Caco-2 (cell line): ENCODE measurements at regions not wholly inside any gene's neighbourhood (a gene's known extent, or its start where the extent isn't known, plus 50 kb on each side); places are given as distances from the start of the nearest gene placed in this dataset.

Source experiments
- BruUV-seq: library from RNA; stranded (reverse); fragments of 400-500 nt; replicated peaks from 2 replicates; lab custom pipeline; 2021; lab: Mats Ljungman, UMichigan
- CTCF ChIA-PET: fragments of 300-600 bp; sonication (Branson Sonifier 250); formaldehyde crosslinking; loops from one replicate; lab custom pipeline; 2022; ENCODE audit warnings: antibody characterized with exemption; lab: Charles Lee
- POLR2A ChIA-PET: fragments of 300-600 bp; sonication (Branson Sonifier 250); formaldehyde crosslinking; loops from one replicate; lab custom pipeline; 2022; ENCODE audit warnings: antibody characterized with exemption; lab: Charles Lee
- DNase-seq, 2 experiments: peaks; one replicate each; pipeline versions ENCODE4 v3.0.0 to v3.0.0-alpha.2; 2020 to 2022
- H3K27me3 ChIP-seq: replicated peaks from 2 replicates; pipeline ENCODE4 v1.6.0; 2011; ENCODE audit warnings: low read length; ENCODE audit not compliant: control insufficient read depth, insufficient read depth
- H3K36me3 ChIP-seq: 2 replicates; pipeline ENCODE4 v1.5.1; 2011; ENCODE audit warnings: low read length; ENCODE audit not compliant: control insufficient read depth, insufficient read depth
- H3K4me1 ChIP-seq: fragments of 250-450 bp; sonication (Bioruptor Pico); 2 replicates; pipeline ENCODE4 v1.5.1; 2020; ENCODE audit warnings: mild to moderate bottlenecking
- H3K4me3 ChIP-seq: 2 replicates; pipeline ENCODE4 v1.5.1; 2011; ENCODE audit warnings: low read depth, mild to moderate bottlenecking, control low read depth, low read length
- H3K9me3 ChIP-seq: fragments of 250-450 bp; sonication (Bioruptor Pico); 2 replicates; pipeline ENCODE4 v1.5.1; 2020; ENCODE audit warnings: mild to moderate bottlenecking, moderate library complexity
- H3K27ac Mint-ChIP-seq: one replicate; pipeline ENCODE4 v1.8.0; 2022; ENCODE audit warnings: mixed read lengths; ENCODE audit not compliant: unreplicated experiment
- H3K27me3 Mint-ChIP-seq: one replicate; pipeline ENCODE4 v1.8.0; 2022; ENCODE audit warnings: mixed read lengths; ENCODE audit not compliant: insufficient read depth, unreplicated experiment
- H3K36me3 Mint-ChIP-seq: one replicate; pipeline ENCODE4 v1.8.0; 2022; ENCODE audit warnings: mild to moderate bottlenecking, mixed read lengths; ENCODE audit not compliant: insufficient read depth, unreplicated experiment
- H3K4me1 Mint-ChIP-seq: one replicate; pipeline ENCODE4 v1.8.0; 2022; ENCODE audit warnings: low read depth, mixed read lengths; ENCODE audit not compliant: unreplicated experiment
- H3K4me3 Mint-ChIP-seq: one replicate; pipeline ENCODE4 v1.8.0; 2022; ENCODE audit warnings: mild to moderate bottlenecking, moderate library complexity, mixed read lengths; ENCODE audit not compliant: unreplicated experiment
- H3K9me3 Mint-ChIP-seq: one replicate; pipeline ENCODE4 v1.8.0; 2022; ENCODE audit warnings: mixed read lengths; ENCODE audit not compliant: unreplicated experiment
- intact Hi-C: fragments of 100-400 bp; cut with micrococcal nuclease; formaldehyde crosslinking; loops from one replicate; pipeline ENCODE4 v1.10.0; 2022; ENCODE audit not compliant: unreplicated experiment
- TF ChIP-seq, protein P1 (sequence below), 2 experiments: fragments of 200-600 bp in 1 of 2; IDR thresholded peaks; 1 replicate in 1 of 2; 2 replicates in 1 of 2; pipeline versions ENCODE4 v1.5.1 to v1.8.0; 2011 to 2022; ENCODE audit warnings: antibody characterized with exemption in 1 of 2, control low read depth in 1 of 2, inconsistent platforms in 1 of 2, low read depth in 1 of 2, low read length in 1 of 2, mild to moderate bottlenecking in 1 of 2, moderate library complexity in 1 of 2; ENCODE audit not compliant: insufficient read depth in 1 of 2, severe bottlenecking in 1 of 2, unreplicated experiment in 1 of 2

DNA sequence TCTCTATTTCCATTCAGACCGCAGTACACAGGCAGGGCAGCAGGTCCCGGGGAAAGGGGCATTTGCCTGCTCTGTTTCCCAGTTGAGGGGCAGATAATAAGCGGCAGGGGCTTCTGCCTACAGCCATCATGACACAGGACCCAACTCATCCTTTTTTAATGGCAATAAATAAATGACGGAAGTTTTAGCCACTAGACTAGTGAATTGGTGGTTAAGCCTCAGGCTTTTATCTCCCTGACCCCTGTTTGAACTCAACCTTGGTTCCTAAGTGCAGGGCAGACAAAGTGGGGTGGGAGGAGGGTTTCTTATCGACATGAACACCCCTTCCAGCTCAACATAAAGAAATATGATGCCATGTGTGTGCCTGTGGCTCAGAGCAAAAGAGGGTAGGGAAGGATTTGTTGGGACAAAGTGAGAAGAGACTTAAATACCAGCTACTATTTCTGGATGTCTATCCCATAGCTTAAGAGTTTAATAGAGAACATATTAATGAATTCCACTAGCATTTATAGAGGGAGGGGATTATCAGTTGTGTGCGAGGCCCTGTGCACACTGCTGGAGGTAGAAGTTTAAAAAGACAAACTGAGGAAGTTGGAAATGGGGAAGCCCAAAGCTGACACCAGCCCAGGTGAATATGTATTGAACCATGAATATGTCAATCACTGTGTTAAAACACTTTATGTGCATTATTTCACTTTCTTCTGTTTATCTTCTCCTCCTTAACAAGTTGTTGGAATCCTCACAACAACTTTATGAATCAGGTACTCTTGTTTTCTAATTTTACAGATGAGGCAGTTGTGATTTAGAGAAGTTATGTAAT is 939.4 kb downstream of the MCTP2 start:
- no peaks in the 10 kb centered on the region for H3K9me3 Mint-ChIP-seq
- Histone ChIP-seq H3K9me3 (no peaks in the 10 kb centered on the region), H3K27me3 (no peaks in the 10 kb centered on the region; the same call in 1 of the 2 replicates), H3K36me3 (no peaks in the 10 kb centered on the region), H3K4me1 (no peaks in the 10 kb centered on the region), H3K4me3 (no peak overlapping the region)
- BruUV-seq = no TSS peak
- ChIA-PET POLR2A (no interaction called here), CTCF (no interaction called here)
- no peak overlapping the region for H3K4me3 Mint-ChIP-seq
- H3K27ac Mint-ChIP-seq = no peak overlapping the region
- no peaks in the 10 kb centered on the region for H3K27me3 Mint-ChIP-seq
- TF ChIP-seq, protein P1, sequence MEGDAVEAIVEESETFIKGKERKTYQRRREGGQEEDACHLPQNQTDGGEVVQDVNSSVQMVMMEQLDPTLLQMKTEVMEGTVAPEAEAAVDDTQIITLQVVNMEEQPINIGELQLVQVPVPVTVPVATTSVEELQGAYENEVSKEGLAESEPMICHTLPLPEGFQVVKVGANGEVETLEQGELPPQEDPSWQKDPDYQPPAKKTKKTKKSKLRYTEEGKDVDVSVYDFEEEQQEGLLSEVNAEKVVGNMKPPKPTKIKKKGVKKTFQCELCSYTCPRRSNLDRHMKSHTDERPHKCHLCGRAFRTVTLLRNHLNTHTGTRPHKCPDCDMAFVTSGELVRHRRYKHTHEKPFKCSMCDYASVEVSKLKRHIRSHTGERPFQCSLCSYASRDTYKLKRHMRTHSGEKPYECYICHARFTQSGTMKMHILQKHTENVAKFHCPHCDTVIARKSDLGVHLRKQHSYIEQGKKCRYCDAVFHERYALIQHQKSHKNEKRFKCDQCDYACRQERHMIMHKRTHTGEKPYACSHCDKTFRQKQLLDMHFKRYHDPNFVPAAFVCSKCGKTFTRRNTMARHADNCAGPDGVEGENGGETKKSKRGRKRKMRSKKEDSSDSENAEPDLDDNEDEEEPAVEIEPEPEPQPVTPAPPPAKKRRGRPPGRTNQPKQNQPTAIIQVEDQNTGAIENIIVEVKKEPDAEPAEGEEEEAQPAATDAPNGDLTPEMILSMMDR (IDR thresholded peaks at IDR 0.05; ENCODE audit: insufficient read depth in 1 of 2, low read depth in 1 of 2, low read length in 1 of 2, severe bottlenecking in 1 of 2, unreplicated experiment in 1 of 2) = no peak
- no peaks in the 10 kb centered on the region for H3K4me1 Mint-ChIP-seq
- no peak for DNase-seq
- intact Hi-C loops = no loop called here
- H3K36me3 Mint-ChIP-seq = no peaks in the 10 kb centered on the region

DNA sequence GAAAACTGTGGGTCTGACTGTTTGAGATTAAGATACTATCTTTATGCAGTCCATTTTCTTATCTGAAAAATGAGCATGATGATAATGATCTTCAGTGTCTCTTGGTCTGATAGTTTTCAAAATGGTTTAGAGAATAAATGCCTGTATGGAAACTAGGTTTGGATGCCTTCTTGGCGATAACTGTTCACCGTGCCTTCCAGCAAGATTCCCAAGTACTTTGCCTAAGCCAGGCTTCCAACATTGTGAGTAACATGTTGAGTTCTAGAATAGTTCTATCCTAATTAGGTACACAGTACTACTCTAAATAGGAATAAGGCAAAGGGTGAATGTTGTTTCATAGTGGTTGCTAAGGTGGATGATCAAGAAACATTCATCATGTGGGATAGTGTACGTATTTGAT is 940.2 kb downstream of the MCTP2 start:
- no peaks in the 10 kb centered on the region for H3K36me3 ChIP-seq
- no peak overlapping the region for H3K27ac Mint-ChIP-seq
- no peak for DNase-seq
- no peaks in the 10 kb centered on the region for H3K9me3 Mint-ChIP-seq
- H3K4me3 Mint-ChIP-seq = no peak overlapping the region
- POLR2A ChIA-PET = no interaction called here
- no peaks in the 10 kb centered on the region for H3K27me3 Mint-ChIP-seq
- no peaks in the 10 kb centered on the region for H3K9me3 ChIP-seq
- no peaks in the 10 kb centered on the region for H3K4me1 ChIP-seq
- no peaks in the 10 kb centered on the region for H3K27me3 ChIP-seq
- BruUV-seq = no TSS peak
- intact Hi-C loops = no loop called here
- H3K4me3 ChIP-seq = no peak overlapping the region
- TF ChIP-seq, protein P1 (IDR thresholded peaks at IDR 0.05; ENCODE audit: insufficient read depth in 1 of 2, low read depth in 1 of 2, low read length in 1 of 2, severe bottlenecking in 1 of 2, unreplicated experiment in 1 of 2) = no peak
- H3K36me3 Mint-ChIP-seq = no peaks in the 10 kb centered on the region
- CTCF ChIA-PET = no interaction called here
- no peaks in the 10 kb centered on the region for H3K4me1 Mint-ChIP-seq

DNA sequence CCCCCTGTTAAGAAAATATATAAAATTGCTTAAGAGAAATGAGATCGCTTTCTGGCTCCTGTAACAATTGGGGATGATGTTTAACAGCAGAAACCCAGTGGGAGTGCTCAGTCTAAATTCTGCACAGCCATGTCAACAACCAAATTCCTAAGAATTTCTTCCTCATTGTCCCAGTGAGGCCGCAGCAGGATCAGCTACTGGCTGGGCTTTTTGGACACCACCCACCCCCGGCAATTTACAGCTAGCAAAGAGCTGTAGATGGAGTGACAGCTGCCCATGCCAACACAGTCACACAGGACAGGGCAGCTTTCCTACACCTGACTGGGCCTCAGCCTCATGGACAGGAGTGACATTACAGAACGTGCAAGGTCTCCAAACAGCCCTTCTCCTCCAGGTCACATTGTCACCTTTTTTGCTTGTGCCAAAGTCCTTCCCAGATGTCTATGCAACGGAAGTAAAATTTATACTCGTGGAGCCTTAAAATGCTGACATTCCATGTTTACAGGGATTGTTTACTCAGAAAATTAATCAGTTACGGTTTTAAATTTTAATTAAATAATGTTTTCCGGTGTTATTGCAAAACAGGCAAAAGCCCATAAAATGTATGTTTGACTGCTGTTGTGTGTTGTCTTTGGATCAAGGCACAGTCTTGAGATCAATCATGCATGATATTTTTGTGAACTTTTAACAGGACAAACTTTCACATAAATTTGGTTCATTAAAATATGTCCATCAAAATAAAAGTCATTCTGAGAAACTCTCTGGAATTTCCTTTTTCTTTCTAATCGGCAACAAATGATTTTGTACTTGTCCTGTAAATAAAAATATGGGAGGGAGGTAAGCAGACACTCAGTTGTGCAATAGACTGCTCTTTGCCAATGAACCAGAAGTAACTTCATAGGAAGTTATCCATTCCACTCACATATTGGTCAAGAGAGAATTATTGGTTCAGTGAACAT is 943.2 kb downstream of the MCTP2 start:
- Mint-ChIP-seq H3K36me3 (no peaks in the 10 kb centered on the region), H3K27me3 (no peaks in the 10 kb centered on the region), H3K27ac (no peak overlapping the region), H3K4me3 (no peak overlapping the region), H3K9me3 (no peaks in the 10 kb centered on the region), H3K4me1 (no peaks in the 10 kb centered on the region)
- no peaks in the 10 kb centered on the region for H3K4me1 ChIP-seq
- no TSS peak for BruUV-seq
- H3K27me3 ChIP-seq = no peaks in the 10 kb centered on the region
- no peak overlapping the region for H3K4me3 ChIP-seq
- no peak for DNase-seq
- intact Hi-C loops = no loop called here
- POLR2A ChIA-PET = interaction anchor here (0.7 kb wide), 1 partner anchor 863 kb away, joined by 4 read pairs; no protein-coding TSS in a partner anchor
- CTCF ChIA-PET = no interaction called here
- no peaks in the 10 kb centered on the region for H3K36me3 ChIP-seq
- H3K9me3 ChIP-seq = no peaks in the 10 kb centered on the region
- TF ChIP-seq, protein P1 (IDR thresholded peaks at IDR 0.05; ENCODE audit: insufficient read depth in 1 of 2, low read depth in 1 of 2, low read length in 1 of 2, severe bottlenecking in 1 of 2, unreplicated experiment in 1 of 2) = no peak
